ENCODE measurements at regions not wholly inside any gene's neighbourhood (a gene's known extent, or its start where the extent isn't known, plus 50 kb on each side); places are given as distances from the start of the nearest gene placed in this dataset.
A peak's percentile ranks its signal among the peaks of the same experiment; 100 is the strongest.

DNA sequence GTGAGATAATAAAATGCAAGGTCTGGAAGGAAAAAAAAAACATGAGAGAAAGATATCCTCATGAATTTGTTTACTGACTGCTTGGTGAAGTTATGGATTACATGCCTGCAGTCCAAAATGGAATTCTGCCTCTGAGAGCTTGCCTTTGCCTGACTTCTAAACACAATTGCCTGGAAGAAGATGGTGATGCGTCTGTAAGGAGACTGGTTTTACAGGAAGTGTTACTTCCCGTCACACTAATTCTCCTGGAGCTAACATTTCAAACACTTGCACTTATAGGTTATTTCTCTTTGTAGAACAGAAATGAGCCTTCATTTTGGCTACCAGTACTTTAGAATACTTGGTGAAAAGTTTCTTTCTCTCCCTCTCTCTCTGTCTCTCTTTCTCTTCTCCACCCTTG, 884.3 kb downstream of the TSN start:
- Histone ChIP-seq H3K9me3 (ENCODE audit: control insufficient read depth in 2 of 2, insufficient read depth in 1 of 2, low read depth in 1 of 2, low read length in 1 of 2) (no peaks in the 10 kb centered on the region), H3K27me3 (ENCODE audit: control insufficient read depth in 3 of 3, insufficient read depth in 3 of 3, low read length in 3 of 3) (no peaks in the 10 kb centered on the region), H3K36me3 (ENCODE audit: control insufficient read depth in 3 of 3, insufficient read depth in 2 of 3, low read depth in 1 of 3, low read length in 3 of 3) (no peaks in the 10 kb centered on the region), H3K27ac (ENCODE audit: low read depth in 1 of 3, low read length in 2 of 3) (no peak overlapping the region), H3K4me3 (ENCODE audit: low read depth in 1 of 3, low read length in 3 of 3) (no peak overlapping the region), H3K4me1 (ENCODE audit: control insufficient read depth in 3 of 3, insufficient read depth in 2 of 3, low read depth in 1 of 3, low read length in 2 of 3) (no peaks in the 10 kb centered on the region)
- 69 to 80% (median 70%) methylated on average over 2 of the region's 2 CpGs for WGBS, 3 donors
- no peak for DNase-seq
- FAIRE-seq: no peak

DNA sequence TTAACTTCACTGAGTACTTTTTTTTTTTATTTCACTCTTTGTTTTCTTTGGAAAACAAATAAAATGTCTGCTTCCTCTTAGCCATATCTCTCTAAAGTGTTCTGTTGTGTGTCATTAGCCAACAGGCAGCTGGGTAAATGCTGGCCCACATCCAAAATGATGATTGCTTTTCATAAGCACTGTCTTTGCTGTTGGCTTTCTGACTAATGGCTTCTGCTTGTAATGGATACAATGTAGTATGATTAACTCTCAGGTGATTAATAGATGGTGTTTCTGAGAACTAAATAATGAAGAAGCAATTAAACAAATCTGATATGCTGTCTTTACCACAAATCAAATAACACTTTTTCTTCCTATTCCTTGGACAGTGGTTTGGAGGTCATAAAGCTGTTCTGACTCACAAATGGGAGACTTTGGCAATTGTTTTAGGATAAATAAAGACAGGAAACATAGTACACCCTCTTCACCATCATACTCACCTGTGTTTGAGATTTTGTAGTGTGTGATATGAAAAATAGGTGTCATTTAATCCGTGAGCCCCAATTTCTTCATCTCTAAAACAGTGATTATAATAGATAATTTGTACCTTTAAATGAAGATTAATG, 888.4 kb downstream of the TSN start:
- H3K27me3 ChIP-seq (ENCODE audit: control insufficient read depth in 3 of 3, insufficient read depth in 3 of 3, low read length in 3 of 3): no peaks in the 10 kb centered on the region
- DNase-seq: peak in 1 of 2 donors; percentile 13
- WGBS, 3 donors: 56 to 66% (median 58%) methylated on average over 1 of the region's 1 CpG
- FAIRE-seq: no peak
- no peaks in the 10 kb centered on the region for H3K9me3 ChIP-seq (ENCODE audit: control insufficient read depth in 2 of 2, insufficient read depth in 1 of 2, low read depth in 1 of 2, low read length in 1 of 2)
- no peak overlapping the region for H3K27ac ChIP-seq (ENCODE audit: low read depth in 1 of 3, low read length in 2 of 3)
- no peaks in the 10 kb centered on the region for H3K36me3 ChIP-seq (ENCODE audit: control insufficient read depth in 3 of 3, insufficient read depth in 2 of 3, low read depth in 1 of 3, low read length in 3 of 3)
- H3K4me3 ChIP-seq (ENCODE audit: low read depth in 1 of 3, low read length in 3 of 3): no peak overlapping the region
- no peaks in the 10 kb centered on the region for H3K4me1 ChIP-seq (ENCODE audit: control insufficient read depth in 3 of 3, insufficient read depth in 2 of 3, low read depth in 1 of 3, low read length in 2 of 3)

DNA sequence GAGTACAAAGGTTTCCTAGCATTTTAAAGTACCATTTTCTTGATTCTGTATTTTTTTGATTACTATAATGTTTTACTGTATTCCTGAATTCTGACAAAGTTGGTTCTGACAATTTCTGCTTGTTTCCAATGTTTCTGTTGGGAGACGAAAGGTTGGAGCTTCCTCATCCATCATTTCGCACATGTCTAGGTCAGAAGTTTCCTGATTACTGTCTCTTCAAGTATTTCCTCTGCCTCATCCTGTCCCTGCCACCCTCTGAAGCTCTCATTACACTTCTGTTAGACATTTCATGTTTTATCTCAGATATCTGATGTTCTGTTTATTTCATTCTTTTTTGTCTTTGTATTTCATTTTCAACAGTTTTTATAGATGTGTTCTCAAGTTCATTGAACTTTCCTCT, 895.8 kb downstream of the TSN start:
- Histone ChIP-seq H3K4me3 (ENCODE audit: low read depth in 1 of 3, low read length in 3 of 3) (no peak overlapping the region), H3K9me3 (ENCODE audit: control insufficient read depth in 2 of 2, insufficient read depth in 1 of 2, low read depth in 1 of 2, low read length in 1 of 2) (no peaks in the 10 kb centered on the region), H3K36me3 (ENCODE audit: control insufficient read depth in 3 of 3, insufficient read depth in 2 of 3, low read depth in 1 of 3, low read length in 3 of 3) (no peaks in the 10 kb centered on the region), H3K27me3 (ENCODE audit: control insufficient read depth in 3 of 3, insufficient read depth in 3 of 3, low read length in 3 of 3) (no peaks in the 10 kb centered on the region), H3K4me1 (ENCODE audit: control insufficient read depth in 3 of 3, insufficient read depth in 2 of 3, low read depth in 1 of 3, low read length in 2 of 3) (no peaks in the 10 kb centered on the region), H3K27ac (ENCODE audit: low read depth in 1 of 3, low read length in 2 of 3) (no peak overlapping the region)
- DNase-seq (no peak), FAIRE-seq (no peak)
- WGBS, 3 donors: 70 to 93% (median 82%) methylated on average over 2 of the region's 2 CpGs

DNA sequence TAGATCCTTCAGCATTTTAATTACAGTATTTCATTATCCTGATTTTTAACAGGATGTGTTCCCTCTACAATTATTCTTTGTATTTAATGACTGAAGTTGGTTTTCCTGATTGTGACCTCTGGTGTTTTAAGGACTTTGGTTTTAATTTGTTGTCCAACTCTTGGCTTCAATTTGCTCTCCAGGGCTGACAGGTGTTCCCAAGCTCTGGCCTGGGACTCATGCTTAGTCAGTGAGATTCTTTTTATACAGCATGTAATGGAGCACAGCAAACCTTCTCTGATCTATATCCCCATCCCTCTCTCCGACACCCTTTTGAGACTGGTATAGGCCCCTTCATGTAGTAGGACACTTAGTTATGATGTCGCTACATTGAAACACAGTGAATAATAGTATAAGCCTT, 896.3 kb downstream of the TSN start:
- H3K27ac ChIP-seq (ENCODE audit: low read depth in 1 of 3, low read length in 2 of 3): no peak overlapping the region
- no peaks in the 10 kb centered on the region for H3K9me3 ChIP-seq (ENCODE audit: control insufficient read depth in 2 of 2, insufficient read depth in 1 of 2, low read depth in 1 of 2, low read length in 1 of 2)
- H3K36me3 ChIP-seq (ENCODE audit: control insufficient read depth in 3 of 3, insufficient read depth in 2 of 3, low read depth in 1 of 3, low read length in 3 of 3): no peaks in the 10 kb centered on the region
- no peaks in the 10 kb centered on the region for H3K27me3 ChIP-seq (ENCODE audit: control insufficient read depth in 3 of 3, insufficient read depth in 3 of 3, low read length in 3 of 3)
- FAIRE-seq (no peak), DNase-seq (no peak)
- H3K4me3 ChIP-seq (ENCODE audit: low read depth in 1 of 3, low read length in 3 of 3): no peak overlapping the region
- 81 to 90% (median 86%) methylated on average over 2 of the region's 2 CpGs for WGBS, 3 donors
- no peaks in the 10 kb centered on the region for H3K4me1 ChIP-seq (ENCODE audit: control insufficient read depth in 3 of 3, insufficient read depth in 2 of 3, low read depth in 1 of 3, low read length in 2 of 3)

DNA sequence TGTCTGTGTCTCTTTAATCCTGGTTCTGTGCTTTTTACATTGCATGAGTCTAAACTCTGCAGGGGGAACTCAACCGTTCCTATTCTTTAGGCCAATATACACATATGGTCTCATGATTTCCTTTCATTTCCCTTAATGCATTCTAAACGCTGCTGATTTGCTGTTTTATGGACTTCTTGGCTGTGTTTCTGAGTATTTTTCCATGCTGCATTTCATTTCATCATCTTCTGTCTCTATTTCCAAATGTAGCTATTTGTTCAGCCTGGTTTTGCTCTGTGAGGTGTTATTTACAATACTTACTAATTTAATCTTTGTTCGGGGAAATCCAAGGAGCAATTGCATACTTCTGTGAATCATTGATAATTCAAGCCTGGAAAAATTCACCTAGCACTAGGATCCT, 897.2 kb downstream of the TSN start:
- Histone ChIP-seq H3K27ac (ENCODE audit: low read depth in 1 of 3, low read length in 2 of 3) (no peak overlapping the region), H3K36me3 (ENCODE audit: control insufficient read depth in 3 of 3, insufficient read depth in 2 of 3, low read depth in 1 of 3, low read length in 3 of 3) (no peaks in the 10 kb centered on the region), H3K27me3 (ENCODE audit: control insufficient read depth in 3 of 3, insufficient read depth in 3 of 3, low read length in 3 of 3) (no peaks in the 10 kb centered on the region), H3K4me3 (ENCODE audit: low read depth in 1 of 3, low read length in 3 of 3) (no peak overlapping the region), H3K4me1 (ENCODE audit: control insufficient read depth in 3 of 3, insufficient read depth in 2 of 3, low read depth in 1 of 3, low read length in 2 of 3) (no peaks in the 10 kb centered on the region), H3K9me3 (ENCODE audit: control insufficient read depth in 2 of 2, insufficient read depth in 1 of 2, low read depth in 1 of 2, low read length in 1 of 2) (no peaks in the 10 kb centered on the region)
- DNase-seq: no peak
- FAIRE-seq: no peak
- 66 to 76% (median 67%) methylated on average over 3 of the region's 3 CpGs for WGBS, 3 donors

DNA sequence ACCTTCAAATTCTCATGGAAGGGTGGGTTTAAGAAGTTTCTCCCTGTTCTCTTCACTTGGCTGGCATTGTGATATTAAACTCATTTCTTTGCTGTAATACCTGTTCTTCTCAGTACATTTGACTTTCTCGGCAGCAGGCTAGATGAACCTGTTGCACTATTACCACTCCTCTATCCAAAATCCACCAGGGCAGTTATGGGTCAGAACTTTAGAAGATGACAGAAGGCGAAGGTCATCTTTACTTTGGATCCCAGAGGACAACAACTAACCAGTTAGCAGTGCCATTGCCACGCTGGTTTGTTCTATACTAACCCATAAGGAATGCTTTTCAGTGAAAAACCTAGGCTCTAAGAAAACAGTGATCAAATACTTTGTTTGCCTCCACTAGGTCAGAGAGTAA, 901.0 kb downstream of the TSN start:
- FAIRE-seq: no peak
- H3K4me3 ChIP-seq (ENCODE audit: low read depth in 1 of 3, low read length in 3 of 3): no peak overlapping the region
- H3K27ac ChIP-seq (ENCODE audit: low read depth in 1 of 3, low read length in 2 of 3): no peak overlapping the region
- WGBS, 3 donors: 76 to 82% (median 78%) methylated on average over 3 of the region's 3 CpGs
- no peaks in the 10 kb centered on the region for H3K4me1 ChIP-seq (ENCODE audit: control insufficient read depth in 3 of 3, insufficient read depth in 2 of 3, low read depth in 1 of 3, low read length in 2 of 3)
- no peak for DNase-seq
- H3K27me3 ChIP-seq (ENCODE audit: control insufficient read depth in 3 of 3, insufficient read depth in 3 of 3, low read length in 3 of 3): peaks cover 0 to 14% (median 5%) of the 10 kb centered on the region in 3 donors
- no peaks in the 10 kb centered on the region for H3K36me3 ChIP-seq (ENCODE audit: control insufficient read depth in 3 of 3, insufficient read depth in 2 of 3, low read depth in 1 of 3, low read length in 3 of 3)
- H3K9me3 ChIP-seq (ENCODE audit: control insufficient read depth in 2 of 2, insufficient read depth in 1 of 2, low read depth in 1 of 2, low read length in 1 of 2): no peaks in the 10 kb centered on the region

DNA sequence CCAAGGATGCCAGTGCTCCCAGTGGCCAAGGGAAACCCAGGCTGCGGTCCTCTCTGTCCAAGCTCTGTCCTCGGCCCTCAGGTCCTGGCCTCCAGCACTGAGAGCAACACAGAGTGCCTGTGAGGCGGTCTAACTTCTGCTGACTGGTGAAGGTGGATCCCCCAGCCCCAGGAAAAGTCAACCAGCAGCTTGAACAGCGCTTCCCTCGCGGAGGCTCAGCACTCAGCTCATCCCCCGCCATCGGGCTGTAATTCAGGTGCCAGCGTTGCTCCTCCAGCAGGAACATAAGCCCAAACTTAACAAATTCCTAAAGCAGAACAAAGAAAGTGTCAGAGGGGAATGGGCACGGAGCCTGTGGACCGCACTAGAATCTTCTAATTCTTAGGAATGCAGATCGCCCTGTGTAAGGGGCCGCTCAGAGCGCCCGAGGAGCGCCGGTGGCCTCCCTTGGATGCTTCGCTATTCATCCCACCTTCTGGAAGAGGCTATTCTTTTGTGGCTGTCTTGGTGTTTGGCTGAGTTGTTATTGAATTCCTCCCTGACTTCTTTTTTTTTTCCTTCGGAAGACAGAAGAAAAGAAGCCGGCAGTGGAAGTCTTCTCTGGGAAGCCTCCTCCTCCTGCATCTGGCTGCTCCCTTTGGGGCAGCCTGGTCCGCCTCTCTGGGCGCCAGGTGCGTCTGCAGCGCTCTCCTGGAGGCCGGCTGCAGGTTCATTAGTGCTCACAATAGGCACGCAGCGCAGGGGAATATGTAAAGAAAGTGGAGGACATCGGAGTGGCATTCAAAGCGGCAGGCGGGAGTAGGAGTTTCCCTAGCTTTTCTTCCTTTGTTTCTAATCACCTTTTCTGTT, 905.6 kb downstream of the TSN start:
- no peak overlapping the region for H3K27ac ChIP-seq (ENCODE audit: low read depth in 1 of 3, low read length in 2 of 3)
- no peaks in the 10 kb centered on the region for H3K9me3 ChIP-seq (ENCODE audit: control insufficient read depth in 2 of 2, insufficient read depth in 1 of 2, low read depth in 1 of 2, low read length in 1 of 2)
- no peak overlapping the region for H3K4me3 ChIP-seq (ENCODE audit: low read depth in 1 of 3, low read length in 3 of 3)
- DNase-seq: no peak
- H3K36me3 ChIP-seq (ENCODE audit: control insufficient read depth in 3 of 3, insufficient read depth in 2 of 3, low read depth in 1 of 3, low read length in 3 of 3): no peaks in the 10 kb centered on the region
- peaks cover 0 to 18% (median 7%) of the 10 kb centered on the region in 3 donors for H3K27me3 ChIP-seq (ENCODE audit: control insufficient read depth in 3 of 3, insufficient read depth in 3 of 3, low read length in 3 of 3)
- WGBS, 3 donors: 18 to 22% (median 21%) methylated on average over 30 of the region's 30 CpGs
- H3K4me1 ChIP-seq (ENCODE audit: control insufficient read depth in 3 of 3, insufficient read depth in 2 of 3, low read depth in 1 of 3, low read length in 2 of 3): no peaks in the 10 kb centered on the region
- no peak for FAIRE-seq

DNA sequence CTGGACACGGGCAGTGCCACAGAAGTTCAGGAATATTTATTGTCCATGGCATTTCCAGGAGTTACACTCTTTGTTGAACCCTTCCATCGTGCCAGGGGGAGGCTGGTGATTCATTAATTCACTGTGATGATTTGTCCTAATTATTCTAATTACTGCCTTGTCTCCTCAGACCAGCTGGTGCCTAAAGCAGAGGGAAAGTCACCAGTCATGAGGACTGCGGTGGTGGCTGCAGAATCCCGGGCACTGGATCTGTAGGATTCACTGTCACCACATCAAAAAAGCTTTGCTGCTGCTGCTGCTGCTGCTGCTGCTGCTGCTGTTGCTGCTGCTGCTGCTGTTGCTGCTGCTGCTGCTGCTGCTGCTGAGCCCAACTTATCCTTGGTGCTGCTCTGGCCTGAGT, 908.2 kb downstream of the TSN start:
- Histone ChIP-seq H3K4me3 (ENCODE audit: low read depth in 1 of 3, low read length in 3 of 3) (no peak overlapping the region), H3K36me3 (ENCODE audit: control insufficient read depth in 3 of 3, insufficient read depth in 2 of 3, low read depth in 1 of 3, low read length in 3 of 3) (no peaks in the 10 kb centered on the region), H3K27ac (ENCODE audit: low read depth in 1 of 3, low read length in 2 of 3) (no peak overlapping the region), H3K4me1 (ENCODE audit: control insufficient read depth in 3 of 3, insufficient read depth in 2 of 3, low read depth in 1 of 3, low read length in 2 of 3) (no peaks in the 10 kb centered on the region), H3K27me3 (ENCODE audit: control insufficient read depth in 3 of 3, insufficient read depth in 3 of 3, low read length in 3 of 3) (peaks cover 0 to 18% (median 7%) of the 10 kb centered on the region in 3 donors), H3K9me3 (ENCODE audit: control insufficient read depth in 2 of 2, insufficient read depth in 1 of 2, low read depth in 1 of 2, low read length in 1 of 2) (no peaks in the 10 kb centered on the region)
- 67 to 77% (median 76%) methylated on average over 4 of the region's 4 CpGs for WGBS, 3 donors
- DNase-seq (no peak), FAIRE-seq (no peak)
